ENCODE measurements at regions not wholly inside any gene's neighbourhood (a gene's known extent, or its start where the extent isn't known, plus 50 kb on each side); places are given as distances from the start of the nearest gene placed in this dataset.

GRCh38 chr22:27679176-27679575, 122.4 kb downstream of the MN1 start:
- Histone ChIP-seq H4K91ac (ENCODE audit: insufficient read length, low read depth, low read length) (no peak overlapping the region), H3K9me3 (ENCODE audit: control insufficient read depth, low read depth, low read length) (no peaks in the 10 kb centered on the region), H4K5ac (ENCODE audit: insufficient read length, low read depth, low read length) (no peak overlapping the region), H2BK12ac (ENCODE audit: insufficient read length, low read depth, low read length) (no peak overlapping the region), H3K27me3 (ENCODE audit: insufficient read depth, low read length) (no peaks in the 10 kb centered on the region), H2AFZ (ENCODE audit: low read length) (no peak overlapping the region), H3K4ac (ENCODE audit: low read depth, low read length) (no peak overlapping the region), H3K9ac (ENCODE audit: extremely low read depth, insufficient read length, low read length) (no peak overlapping the region), H2BK120ac (ENCODE audit: low read depth, low read length, poor library complexity, severe bottlenecking) (no peak overlapping the region), H2BK15ac (ENCODE audit: low read depth, low read length) (no peak overlapping the region), H3K23ac (ENCODE audit: insufficient read length, low read depth, low read length) (no peak overlapping the region), H2BK5ac (ENCODE audit: insufficient read length, low read length) (no peak overlapping the region), H3T11ph (ENCODE audit: low read length) (no peak overlapping the region), H3K56ac (ENCODE audit: insufficient read length, low read depth, low read length) (no peak overlapping the region), H3K27ac (ENCODE audit: insufficient read length, low read depth, low read length) (no peak overlapping the region), H2AK5ac (ENCODE audit: insufficient read length, low read length) (no peak overlapping the region), H3K18ac (ENCODE audit: insufficient read length, low read depth, low read length) (no peak overlapping the region), H4K8ac (replicated peaks; ENCODE audit: insufficient read length, low read depth, low read length) (no peak overlapping the region), H4K20me1 (ENCODE audit: control insufficient read depth, insufficient read depth, insufficient read length) (peaks cover 2% of the 10 kb centered on the region), H3K4me2 (ENCODE audit: insufficient read depth, insufficient read length, low read length) (no peak overlapping the region), H3K4me1 (ENCODE audit: insufficient read depth, low read length) (peaks cover 5% of the 10 kb centered on the region; the same call in 1 of the 2 replicates), H3K23me2 (ENCODE audit: insufficient read length, low read depth, low read length, poor library complexity, severe bottlenecking) (no peaks in the 10 kb centered on the region), H2BK20ac (ENCODE audit: low read depth, low read length, poor library complexity, severe bottlenecking) (no peak overlapping the region), H3K79me1 (ENCODE audit: insufficient read depth, low read depth, low read length, poor library complexity, severe bottlenecking) (no peaks in the 10 kb centered on the region), H3K79me2 (ENCODE audit: insufficient read depth, low read length) (no peaks in the 10 kb centered on the region; the same call in 1 of the 2 replicates), H3K14ac (ENCODE audit: insufficient read depth, low read length) (no peak overlapping the region)
- H3K36me3 Mint-ChIP-seq (ENCODE audit: insufficient read depth in 1 of 3, low read depth in 3 of 3) = peaks cover 0 to 20% (median 15%) of the 10 kb centered on the region in 3 experiments; a peak in 4 of 7 replicates
- peaks cover 41 to 43% of the 10 kb centered on the region in 2 experiments for H3K4me1 Mint-ChIP-seq
- TF ChIP-seq, protein P1, sequence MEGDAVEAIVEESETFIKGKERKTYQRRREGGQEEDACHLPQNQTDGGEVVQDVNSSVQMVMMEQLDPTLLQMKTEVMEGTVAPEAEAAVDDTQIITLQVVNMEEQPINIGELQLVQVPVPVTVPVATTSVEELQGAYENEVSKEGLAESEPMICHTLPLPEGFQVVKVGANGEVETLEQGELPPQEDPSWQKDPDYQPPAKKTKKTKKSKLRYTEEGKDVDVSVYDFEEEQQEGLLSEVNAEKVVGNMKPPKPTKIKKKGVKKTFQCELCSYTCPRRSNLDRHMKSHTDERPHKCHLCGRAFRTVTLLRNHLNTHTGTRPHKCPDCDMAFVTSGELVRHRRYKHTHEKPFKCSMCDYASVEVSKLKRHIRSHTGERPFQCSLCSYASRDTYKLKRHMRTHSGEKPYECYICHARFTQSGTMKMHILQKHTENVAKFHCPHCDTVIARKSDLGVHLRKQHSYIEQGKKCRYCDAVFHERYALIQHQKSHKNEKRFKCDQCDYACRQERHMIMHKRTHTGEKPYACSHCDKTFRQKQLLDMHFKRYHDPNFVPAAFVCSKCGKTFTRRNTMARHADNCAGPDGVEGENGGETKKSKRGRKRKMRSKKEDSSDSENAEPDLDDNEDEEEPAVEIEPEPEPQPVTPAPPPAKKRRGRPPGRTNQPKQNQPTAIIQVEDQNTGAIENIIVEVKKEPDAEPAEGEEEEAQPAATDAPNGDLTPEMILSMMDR (conservative IDR thresholded peaks at IDR 0.05) = no peak
- H3K4me3 Mint-ChIP-seq = no peak overlapping the region
- WGBS (ENCODE audit: extremely low coverage, insufficient read length, low lambda C conversion rate) = no CpG with 5 or more reads among the region's 5 CpGs
- no peak for DNase-seq
- peak overlapping the region in 1 of 3 experiments; percentile 5; a peak in 2 of 7 replicates for H3K27ac Mint-ChIP-seq
- no peaks in the 10 kb centered on the region for H3K27me3 Mint-ChIP-seq (ENCODE audit: low read depth)
- H3K9me3 Mint-ChIP-seq = no peaks in the 10 kb centered on the region; a peak in 1 of 5 replicates
